NCI-H1417 (cell line): ENCODE measurements at regions not wholly inside any gene's neighbourhood (a gene's known extent, or its start where the extent isn't known, plus 50 kb on each side); places are given as distances from the start of the nearest gene placed in this dataset.
A peak's percentile ranks its signal among the peaks of the same experiment; 100 is the strongest.
"Not testable (repeated sequence)": the region's sequence is repeated elsewhere in the genome, so short reads cannot be mapped to it uniquely, and the experiment has no call there.

Experiments used
- DNase-seq, 3 experiments: peaks; one replicate each; lab custom pipeline; 2025; lab: John Stamatoyannopoulos, UW

- no peak for DNase-seq
Observed at GRCh38 chrX:115911967-115912366, 258.6 kb upstream of the AGTR2 start.

GRCh38 chrX:115912372-115912897 lies 258.1 kb upstream of the AGTR2 start:
- DNase-seq = peak in 2 of 3 experiments; percentile 11 to 24

GRCh38 chrX:115913575-115913974 lies 257.0 kb upstream of the AGTR2 start:
- DNase-seq = no peak

- not testable (repeated sequence) for DNase-seq
Observed at GRCh38 chrX:115915625-115916024, 254.9 kb upstream of the AGTR2 start.

GRCh38 chrX:115929480-115929879 lies 241.1 kb upstream of the AGTR2 start:
- DNase-seq = no peak

GRCh38 chrX:115936008-115936407 lies 234.5 kb upstream of the AGTR2 start:
- DNase-seq = no peak

- DNase-seq = no peak
Observed at GRCh38 chrX:115939070-115939469, 231.5 kb upstream of the AGTR2 start.

GRCh38 chrX:115939636-115940160 lies 230.8 kb upstream of the AGTR2 start:
- DNase-seq = no peak

GRCh38 chrX:115940348-115940747 lies 230.2 kb upstream of the AGTR2 start:
- peak in 1 of 3 experiments; percentile 44 for DNase-seq

GRCh38 chrX:115940888-115941332 lies 229.6 kb upstream of the AGTR2 start:
- DNase-seq = peak; percentile 93 to 99 (median 95)

- DNase-seq = no peak
Observed at GRCh38 chrX:115941388-115941787, 229.2 kb upstream of the AGTR2 start.

- DNase-seq = no peak
Observed at GRCh38 chrX:115946059-115946458, 224.5 kb upstream of the AGTR2 start.

- peak; percentile 61 to 89 (median 70) for DNase-seq
Observed at GRCh38 chrX:115948018-115948923, 222.3 kb upstream of the AGTR2 start.

GRCh38 chrX:115949900-115950822 lies 220.4 kb upstream of the AGTR2 start:
- peak; percentile 83 to 98 (median 93) for DNase-seq

- DNase-seq = peak in 2 of 3 experiments; percentile 32 to 50
Observed at GRCh38 chrX:115952417-115953092, 218.0 kb upstream of the AGTR2 start.

GRCh38 chrX:115957862-115958490 lies 212.6 kb upstream of the AGTR2 start:
- peak; percentile 43 to 92 (median 79) for DNase-seq

- DNase-seq = peak; percentile 50 to 82 (median 65)
Observed at GRCh38 chrX:115958687-115959359, 211.7 kb upstream of the AGTR2 start.

GRCh38 chrX:115960440-115961084 lies 210.0 kb upstream of the AGTR2 start:
- peak; percentile 26 to 49 (median 33) for DNase-seq

- DNase-seq = no peak
Observed at GRCh38 chrX:115966920-115967319, 203.6 kb upstream of the AGTR2 start.
